Islet precursor cell (in vitro differentiated cells): ENCODE measurements at regions not wholly inside any gene's neighbourhood (a gene's known extent, or its start where the extent isn't known, plus 50 kb on each side); places are given as distances from the start of the nearest gene placed in this dataset.

Experiments used
- DNase-seq: peaks from one replicate; pipeline ENCODE4 v3.0.0-alpha.2; 2018

DNA sequence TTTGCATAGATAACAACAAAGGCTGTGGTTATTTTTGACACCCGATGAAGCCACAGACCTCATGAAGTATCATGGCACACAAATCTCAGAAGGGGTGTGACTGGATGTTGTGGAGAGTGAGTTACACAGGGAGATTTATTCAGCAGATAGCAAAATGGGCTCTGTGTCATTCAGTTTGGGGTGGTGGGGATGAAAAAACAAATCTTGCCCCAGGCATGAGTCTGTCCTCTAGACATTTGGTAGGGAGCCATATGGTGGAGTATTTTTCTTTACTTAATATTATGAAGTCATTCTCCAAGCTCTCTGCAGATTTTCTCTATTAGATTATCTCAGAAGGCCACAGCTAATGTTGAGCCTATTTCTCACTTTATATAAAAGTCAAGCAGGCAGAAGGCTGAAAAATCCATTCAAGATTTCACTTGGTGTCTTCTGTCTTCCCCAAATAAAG lies 277.1 kb upstream of the TENM3 start:
- no peak for DNase-seq

DNA sequence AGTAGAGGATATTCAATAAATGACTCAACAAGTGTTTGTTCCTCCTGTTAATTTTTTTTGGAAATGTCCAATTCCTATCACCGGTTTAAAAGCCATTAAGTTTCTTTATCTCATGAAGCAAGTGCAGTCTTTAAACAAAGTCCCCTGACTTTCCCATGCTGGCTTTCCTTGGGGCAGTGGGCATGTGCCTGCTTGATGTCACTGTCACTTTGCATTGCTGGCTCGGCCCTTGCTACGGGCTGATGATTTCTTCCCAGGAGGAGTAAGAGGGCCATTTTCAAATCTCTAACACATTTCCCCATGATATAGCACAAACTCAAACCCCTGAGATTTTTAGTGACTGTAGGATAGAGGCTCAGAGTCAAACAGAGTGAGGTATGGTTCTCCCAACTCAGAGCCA lies 275.8 kb upstream of the TENM3 start:
- no peak for DNase-seq

DNA sequence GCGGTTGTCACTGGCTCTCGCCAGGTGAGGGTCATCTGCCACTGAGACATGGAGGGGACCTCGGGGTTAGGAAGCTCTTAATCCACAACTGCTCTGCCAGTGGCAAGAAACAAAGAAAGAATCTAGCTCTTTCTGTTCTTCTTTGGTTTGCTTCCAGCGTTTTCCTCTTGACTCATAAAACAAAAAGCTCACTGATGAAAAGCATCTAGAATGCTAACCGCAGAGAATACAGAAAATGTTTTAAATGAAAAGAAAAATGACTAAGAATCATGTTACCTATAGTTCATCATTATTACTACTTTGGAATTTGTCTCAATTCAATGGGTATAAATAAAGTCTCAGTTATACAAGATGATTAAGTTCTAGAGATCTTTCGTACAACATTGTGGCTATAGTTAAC lies 274.8 kb upstream of the TENM3 start:
- DNase-seq: no peak

DNA sequence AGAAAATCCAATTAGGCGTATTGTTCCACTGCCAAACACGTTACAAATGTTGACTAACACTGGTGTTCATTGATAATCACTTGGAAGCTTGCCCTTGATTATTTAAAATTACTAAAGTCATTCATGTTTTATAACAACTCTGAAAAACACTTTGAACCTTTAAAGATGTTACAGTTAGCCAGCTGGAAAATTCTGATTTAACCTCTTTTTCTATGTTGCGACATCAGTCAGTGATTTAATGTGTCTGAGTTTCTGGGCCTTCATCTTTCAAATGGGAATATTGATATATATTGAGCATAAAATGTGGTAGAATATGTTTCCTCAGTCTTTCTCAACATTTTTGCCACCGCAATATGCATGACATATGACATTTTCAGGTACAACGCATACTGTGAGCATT lies 274.1 kb upstream of the TENM3 start:
- DNase-seq: no peak

DNA sequence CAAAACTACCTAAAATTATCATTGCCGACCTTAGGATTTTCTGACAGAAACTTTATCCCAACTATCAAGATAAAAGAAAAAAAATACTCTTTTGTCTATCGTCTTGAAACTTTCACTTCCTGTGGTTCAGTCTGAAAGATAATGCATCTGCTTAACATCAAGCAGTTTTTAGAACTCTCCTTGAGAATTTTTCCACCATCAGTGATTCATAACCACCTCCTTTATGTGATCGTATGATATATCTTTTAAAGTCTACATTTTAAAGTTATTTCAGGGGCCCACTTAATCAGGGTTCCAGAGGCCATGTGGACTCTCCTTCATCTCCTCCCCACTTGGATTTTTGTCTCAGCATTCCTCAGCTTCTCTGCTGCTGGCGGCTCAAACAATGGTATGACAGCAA lies 272.8 kb upstream of the TENM3 start:
- DNase-seq: no peak

DNA sequence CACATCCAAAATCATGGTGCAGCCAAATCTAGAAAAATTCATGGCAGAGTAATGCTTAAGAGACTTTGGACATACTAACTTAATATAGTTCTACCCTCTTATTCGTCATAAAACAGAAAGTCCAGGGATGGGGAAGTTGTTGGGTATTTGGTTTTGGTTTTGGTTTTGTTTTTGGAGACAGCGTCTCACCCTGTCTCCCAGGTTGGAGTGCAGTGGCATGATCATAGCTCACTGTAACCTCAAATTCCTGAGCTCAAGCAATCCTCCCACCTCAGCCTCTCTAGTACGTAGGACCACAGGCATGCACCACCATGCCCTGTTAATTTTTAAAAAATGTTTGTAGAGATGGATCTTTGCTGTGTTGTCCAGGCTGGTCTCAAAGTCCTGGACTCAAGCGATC lies 271.8 kb upstream of the TENM3 start:
- no peak for DNase-seq

DNA sequence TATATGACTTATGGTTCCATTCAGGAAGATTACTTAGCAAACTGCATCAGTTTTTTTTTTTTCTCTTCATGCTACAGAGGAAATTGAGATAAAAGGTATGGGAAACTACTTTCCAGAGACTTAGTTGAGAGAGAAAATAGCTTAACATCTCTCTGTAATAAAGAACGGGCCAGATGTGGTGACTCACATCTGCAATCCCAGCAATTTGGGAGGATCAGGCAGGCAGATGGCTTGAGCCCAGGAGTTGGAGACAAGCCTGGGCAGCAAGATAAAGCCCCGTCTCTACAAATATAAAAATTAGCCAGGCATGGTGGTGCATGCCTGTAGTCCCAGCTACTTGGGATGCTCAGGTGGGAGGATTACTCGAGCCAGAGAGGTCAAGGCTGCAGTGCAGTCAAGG lies 271.2 kb upstream of the TENM3 start:
- no peak for DNase-seq

DNA sequence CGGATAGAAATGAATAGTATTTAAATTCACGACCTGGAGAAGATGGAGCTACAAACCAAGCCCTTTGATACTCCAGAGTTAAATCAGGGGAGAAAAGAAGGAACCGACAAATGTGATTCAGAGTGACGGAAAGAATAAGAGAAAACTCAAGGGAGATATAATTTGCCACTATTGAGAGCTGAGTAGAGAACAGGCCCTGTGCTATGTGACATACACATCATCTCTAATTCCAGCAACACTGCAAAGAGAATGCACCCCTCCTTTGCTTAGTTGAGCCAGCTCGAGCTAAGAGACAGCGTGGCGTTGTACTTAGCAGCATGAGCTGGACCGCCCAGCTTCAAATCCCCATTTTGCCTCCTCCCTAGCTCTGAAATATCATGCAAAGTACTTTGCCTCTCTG lies 266.4 kb upstream of the TENM3 start:
- DNase-seq: no peak

DNA sequence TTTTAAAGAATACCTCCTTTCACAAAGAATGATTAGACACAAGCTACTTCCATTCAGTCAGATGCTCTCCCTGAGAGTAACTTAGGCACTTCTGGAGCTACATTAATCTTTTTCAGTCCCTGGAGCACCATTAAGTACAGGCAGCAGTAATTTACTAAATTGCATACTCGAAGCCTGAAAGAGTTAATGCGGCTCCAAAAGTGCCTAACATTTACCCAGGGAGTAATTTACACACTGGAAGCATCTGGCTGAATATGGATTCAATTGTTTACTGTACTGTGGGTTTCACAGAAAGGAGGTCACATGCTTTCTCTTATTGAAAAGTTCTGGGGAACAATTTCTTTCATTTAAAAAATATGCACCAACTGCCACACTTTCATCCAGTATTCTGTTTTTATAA lies 260.8 kb upstream of the TENM3 start:
- no peak for DNase-seq

DNA sequence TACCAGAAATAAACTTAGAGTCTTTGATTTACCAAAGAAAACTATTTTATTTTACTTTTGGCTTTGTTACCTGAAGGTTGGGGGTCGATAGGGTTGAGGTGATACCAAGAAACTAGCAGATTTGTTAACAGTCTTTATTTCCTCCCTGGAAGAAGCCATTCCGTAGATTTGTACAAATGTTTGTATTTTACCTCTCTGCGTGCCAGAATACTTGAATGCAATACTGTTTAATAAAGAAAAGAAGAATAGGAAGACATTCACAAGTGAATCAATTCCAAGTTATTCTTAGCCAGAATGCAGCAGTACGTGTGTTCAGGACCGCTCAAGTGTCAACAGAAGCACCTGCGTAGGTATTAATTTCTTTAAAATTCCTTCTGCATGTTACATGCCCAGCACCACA lies 260.3 kb upstream of the TENM3 start:
- DNase-seq: no peak

DNA sequence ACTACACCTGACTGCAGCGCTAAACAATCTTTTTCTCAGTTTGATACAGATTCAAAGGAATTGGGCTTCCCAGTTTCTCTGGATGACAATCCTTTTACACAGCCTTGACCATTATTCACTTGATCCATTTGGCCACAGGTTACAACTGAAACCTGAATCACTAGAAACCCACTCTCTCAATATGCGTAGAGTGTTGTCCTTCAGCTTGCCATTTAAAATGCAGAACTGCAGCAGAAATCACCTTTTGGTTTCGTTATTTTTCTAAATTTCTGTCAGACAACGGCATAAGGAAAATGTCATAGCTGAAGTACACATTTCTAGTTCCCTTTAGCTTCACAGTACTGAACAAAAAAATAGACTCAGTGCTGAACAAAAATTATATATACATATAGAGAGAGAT lies 255.8 kb upstream of the TENM3 start:
- DNase-seq: no peak

DNA sequence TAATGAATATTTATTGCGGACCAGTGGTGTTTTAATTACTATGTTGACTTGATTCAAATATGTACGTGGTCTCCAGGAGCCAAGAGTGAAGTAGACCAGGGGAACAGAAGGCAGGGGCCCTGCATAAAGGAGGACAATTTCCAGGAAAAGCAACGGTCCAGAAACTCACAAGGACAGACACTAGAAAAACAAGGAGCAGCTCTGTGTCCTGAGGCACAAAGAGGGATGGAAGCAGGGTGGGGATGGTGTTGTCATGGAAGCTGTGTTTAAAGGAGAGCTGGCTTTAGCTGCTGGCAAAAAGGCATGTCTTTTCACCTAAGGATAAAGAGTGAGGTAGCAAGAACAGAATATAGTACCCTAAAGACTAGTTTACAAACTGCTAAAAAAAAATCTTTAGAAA lies 254.1 kb upstream of the TENM3 start:
- no peak for DNase-seq

DNA sequence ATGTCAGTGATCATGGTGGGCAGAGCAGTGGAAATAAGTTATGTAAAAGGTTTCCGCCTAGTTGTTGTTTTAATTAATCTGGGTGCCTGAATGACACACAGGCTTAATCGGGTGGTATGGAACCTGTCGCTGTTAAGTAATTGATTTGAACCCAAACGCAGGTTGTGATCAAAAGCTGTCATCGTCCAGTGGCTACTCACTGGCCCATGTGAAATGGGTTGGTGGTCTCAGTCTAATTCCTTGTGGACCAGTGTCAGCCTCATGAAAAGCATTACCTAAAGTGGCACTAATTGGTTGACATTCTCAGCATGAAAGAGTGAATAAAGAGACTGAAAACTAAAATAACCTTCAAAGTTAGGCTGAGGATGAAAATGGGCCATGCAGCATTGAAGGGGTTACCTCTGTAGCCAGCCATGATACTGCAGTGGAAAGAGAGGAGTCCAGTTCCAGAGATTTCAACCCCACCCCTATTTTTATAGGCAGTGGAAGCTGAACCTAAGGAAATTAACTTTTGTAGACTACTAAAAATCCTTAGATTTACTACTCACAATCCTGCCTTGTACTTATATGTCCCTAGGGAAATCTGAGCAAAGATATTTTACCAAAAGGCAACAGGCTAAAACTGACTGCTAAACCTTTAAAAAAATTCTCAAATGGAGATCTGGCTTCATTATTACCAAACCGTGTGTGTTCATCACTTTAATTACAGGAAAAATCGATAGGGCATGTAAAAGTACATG lies 251.7 kb upstream of the TENM3 start:
- DNase-seq: no peak

DNA sequence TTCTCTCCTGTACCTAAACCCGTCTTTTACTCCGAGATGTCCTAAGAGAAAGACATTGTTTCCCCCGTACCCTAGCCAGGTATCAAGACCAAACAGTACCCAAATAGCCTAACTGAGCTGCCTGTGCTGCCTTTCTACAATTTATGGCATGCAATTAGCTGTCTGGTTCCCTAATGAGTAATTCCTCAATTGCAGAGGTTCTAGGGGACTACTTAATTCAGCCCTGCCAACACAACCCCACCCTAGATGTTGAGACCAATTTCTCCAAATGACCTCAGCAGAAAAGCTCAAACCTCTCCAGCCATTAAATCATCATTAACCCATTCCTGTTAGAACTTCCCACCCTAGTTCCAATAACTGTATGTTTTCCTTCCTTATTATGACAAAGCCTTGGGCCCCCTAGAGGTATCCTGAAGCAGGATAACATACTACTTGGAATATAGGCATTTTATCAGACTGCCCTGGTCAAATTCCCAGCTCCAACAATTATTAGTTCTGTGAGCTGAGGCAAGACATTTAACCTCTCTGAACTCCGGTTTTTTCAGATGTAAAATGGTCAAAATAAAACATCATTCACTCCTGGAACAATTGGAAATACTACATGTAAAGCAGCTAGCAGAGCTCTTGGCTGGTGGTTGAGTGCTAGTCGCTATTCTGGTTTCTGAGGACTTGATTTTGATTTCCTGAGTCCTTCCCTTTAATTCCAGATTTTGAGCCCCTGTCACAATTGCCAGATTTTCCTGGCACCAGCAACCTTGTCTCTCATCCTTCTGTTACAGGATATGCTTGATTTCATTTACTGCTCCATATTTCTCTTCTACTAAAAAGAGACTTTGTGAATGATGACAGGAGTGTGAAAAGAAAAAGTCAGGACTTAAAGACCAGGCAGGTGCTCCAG lies 244.6 kb upstream of the TENM3 start:
- peak; percentile 67 for DNase-seq

DNA sequence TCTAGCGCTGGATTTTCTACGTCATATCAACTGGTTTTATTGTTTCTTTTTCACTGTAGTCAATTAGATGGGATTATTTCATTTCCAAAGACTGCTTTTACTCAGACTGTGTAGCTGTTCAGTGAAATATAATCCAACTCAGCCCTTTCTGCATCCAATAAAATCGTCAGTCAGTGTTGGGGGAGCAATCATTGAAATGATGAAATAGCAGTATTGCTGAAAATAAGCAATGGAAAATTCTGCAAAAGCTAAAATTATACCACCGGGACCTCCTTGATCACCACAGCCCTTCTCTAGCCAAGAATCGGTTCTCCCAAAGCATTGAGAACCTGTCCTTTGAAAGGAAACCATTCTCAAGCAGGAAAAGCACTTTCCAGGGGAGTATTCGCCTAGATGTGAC lies 243.1 kb upstream of the TENM3 start:
- DNase-seq: no peak

DNA sequence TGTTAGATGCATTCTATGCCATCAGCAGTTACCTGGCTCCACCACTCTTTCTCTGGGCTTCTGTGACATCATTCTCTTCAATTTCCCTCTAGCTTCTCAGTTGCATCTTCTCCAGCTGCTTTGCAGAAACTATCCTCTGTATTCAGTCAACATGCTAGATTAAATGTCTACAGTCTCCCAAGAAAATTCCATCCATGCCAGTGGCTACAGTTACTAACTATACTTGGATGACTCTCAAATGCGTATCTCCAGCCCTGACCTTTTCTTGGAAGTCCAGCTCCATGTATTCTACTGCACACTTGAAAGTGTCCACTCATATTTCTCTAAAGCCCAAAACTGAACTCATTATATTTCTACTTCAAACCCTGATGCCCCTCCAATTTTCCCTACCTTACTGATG lies 232.3 kb upstream of the TENM3 start:
- no peak for DNase-seq

DNA sequence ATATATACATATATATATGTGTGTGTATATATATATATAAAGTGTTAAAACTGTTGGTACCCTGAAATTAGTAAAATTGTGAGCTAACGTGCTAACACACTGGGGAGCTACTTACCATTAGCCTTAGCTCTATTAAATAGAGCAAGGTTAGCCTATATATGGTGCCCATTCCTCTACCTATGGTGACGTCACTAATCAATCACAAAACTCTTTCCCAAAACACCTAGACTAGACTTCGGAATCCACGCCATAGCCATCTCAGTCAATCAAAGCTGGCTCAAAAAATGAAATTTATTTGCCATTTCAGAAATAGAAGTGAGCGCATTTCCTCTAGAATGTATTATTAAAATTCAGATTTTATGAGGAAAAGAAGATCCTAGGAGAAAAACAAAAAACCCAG lies 229.0 kb upstream of the TENM3 start:
- DNase-seq: no peak

DNA sequence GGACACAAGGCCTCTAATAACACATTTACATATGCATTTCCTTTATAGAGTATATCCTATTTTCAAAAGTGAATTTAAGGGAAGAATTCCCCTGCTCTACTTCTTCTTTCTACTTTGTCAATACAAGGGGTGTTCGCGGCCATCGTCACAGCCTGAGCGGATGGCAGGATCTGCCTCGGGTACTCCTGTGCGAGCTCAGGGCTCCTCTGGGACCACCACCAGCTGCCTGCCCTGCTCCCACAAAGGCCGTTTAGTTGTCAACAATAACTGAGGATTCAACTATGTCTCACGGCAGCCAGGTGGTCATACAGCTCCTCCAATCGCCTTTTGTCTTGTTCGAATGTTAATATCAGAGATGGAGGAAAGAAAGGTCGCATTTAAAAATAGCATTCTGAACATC lies 228.2 kb upstream of the TENM3 start:
- DNase-seq: no peak

DNA sequence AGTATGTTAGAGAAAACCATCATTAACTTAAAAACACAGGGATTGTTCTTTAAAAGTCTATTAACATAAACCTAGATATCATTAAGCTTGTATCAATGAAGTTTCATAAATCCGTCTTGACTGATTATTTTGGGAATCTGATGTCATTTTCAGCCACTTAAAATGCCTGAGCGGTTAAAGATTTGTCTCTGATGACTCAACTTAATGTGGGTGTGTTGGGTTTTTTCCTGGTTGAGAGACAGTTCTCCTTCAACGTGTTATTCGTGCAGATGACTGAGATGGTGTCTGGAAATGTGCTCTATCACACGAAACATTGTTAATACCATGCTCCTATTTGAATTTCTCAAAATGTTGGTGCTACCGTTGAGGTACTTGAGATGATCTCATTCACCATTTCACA lies 227.3 kb upstream of the TENM3 start:
- no peak for DNase-seq

DNA sequence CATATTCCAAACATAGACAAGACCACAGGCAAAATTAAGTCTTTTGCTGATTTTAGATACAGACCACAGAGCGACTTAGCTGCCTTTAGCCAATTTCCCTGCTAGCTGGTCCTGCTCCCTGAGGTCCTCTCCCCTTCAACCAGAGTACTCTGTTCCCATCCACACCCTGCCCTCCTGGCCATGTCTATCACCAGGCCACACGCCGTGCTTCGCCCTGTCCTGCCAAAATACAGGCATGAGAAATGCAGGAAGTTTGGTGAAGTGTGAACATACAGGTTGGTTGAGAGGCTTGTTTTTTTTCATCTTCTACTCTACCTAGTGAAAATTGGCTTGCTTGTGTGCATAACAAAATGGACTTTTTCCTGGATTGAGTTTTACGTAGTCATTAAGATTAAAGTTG lies 226.2 kb upstream of the TENM3 start:
- DNase-seq: peak; percentile 63

DNA sequence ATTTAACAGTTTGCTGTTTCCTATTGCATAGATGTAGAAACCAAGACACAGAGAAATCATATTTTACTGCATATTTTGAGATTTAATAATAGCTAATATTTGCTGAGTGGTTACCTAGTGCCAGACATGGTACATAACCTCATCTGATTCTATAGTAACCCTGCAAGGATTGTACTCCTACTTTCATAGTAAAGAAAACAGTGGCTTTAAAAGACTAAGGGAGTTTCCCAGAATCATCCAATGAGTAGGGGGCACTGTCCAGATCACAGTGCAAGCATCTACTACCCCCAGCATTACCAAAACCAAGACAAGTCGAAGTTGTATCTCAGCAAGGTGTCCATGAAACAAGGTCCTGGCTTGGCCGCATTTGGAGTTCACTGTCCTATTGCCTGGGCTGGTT lies 224.5 kb upstream of the TENM3 start:
- no peak for DNase-seq

DNA sequence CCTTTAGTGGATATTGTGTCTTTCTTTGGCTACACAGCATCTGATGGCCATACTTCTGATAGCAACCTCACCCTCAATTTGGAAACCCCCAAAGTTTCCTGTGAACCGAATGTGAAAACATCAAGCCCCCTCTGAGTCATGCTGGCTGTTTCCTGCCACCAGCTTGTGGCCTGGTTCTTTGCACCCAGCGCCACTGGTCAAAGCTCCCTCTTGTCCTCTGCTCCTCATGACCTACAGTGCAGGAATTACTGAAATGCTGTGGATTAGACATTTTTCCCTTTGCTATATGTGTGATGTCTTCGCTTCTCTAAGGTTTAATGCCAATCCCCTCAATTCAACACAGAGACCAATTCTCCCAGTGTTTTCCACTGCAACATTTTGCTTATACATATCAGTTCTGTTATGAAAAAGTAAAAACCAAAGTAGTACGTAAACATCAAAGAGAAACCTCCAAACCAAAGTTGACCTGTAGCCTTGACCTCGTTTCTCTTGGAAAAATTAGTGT lies 224.0 kb upstream of the TENM3 start:
- no peak for DNase-seq

DNA sequence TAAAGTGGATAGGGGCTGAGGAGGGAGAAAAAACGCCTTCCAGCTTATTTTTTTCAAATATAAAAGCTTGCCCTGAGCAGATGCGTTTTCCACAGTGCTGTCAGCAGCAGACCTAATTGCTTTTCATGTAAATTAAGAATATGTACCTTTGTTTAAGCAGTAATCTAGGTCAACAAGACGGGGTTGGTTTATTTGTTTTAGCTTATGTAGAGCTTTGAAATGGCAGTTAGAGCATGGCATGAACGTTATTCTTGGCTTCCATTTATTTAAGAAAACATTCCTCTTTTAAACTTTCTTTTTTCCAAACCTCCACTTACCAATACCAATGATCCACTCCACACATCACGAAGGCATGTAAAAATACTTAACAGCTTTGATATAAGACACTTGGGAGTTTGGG lies 220.3 kb upstream of the TENM3 start:
- no peak for DNase-seq

DNA sequence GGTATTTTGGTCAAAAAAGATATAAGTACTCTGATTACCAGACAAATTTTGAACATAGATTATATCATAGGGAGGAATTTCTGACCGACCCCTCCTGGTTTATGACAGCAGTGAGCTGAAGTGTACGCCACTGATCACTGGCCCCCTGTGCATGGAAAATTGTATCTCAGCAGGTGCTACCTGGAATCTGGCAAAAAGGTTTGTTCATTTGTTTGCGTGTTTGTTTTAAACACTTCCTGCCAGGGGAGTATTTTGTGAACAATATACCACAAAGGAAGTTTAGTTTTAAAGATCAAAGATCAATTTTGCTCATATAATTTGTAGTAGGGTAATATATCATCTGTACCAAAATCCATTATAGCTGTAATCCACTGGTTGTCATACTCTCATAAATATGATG lies 219.7 kb upstream of the TENM3 start:
- DNase-seq: no peak
